ENCODE measurements at regions not wholly inside any gene's neighbourhood (a gene's known extent, or its start where the extent isn't known, plus 50 kb on each side); places are given as distances from the start of the nearest gene placed in this dataset.
A peak's percentile ranks its signal among the peaks of the same experiment; 100 is the strongest.

DNA sequence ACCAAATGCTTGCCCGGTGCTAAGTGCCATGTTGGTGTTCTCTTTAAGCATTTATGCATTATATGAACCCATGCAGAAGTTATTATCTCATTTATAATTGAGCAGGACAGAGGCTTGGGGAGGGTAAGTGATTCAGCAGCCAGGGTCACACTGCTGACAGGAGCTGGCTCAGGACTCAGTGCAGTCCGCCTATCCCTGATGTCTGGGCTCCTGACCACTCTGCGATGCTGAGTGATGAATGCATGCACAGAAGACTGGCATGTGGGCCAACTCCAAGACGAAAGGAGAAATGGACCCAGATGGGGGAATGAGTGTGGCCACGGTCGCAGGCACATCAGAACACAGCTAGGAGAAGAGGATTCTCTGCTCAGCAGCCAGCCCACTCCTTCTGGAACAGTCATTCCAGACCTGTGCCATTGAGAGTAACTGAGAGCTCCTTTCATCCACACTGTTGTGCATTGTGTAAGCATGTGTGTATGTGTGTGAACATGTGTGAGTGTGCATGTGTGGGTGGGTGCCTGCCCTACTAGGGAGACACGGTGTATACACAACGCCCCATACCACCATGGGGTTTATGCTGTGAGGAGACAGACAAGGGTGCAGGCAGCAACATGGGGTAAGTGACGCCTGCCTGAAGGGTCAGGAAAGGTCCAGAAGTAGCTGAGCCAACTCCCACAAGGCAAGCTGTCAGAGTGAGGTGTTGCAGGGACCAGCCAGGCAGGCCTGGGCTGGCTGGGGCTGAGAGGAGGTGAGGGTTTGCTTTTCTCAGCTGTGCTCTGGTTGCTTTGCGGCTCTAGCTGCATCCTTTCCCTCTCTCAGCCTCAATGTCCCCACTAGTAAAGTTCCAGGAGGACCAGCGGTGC, 97.8 kb upstream of the PMEPA1 start:
- peak overlapping the region; percentile 80 for H3K18ac ChIP-seq (ENCODE audit: low read length)
- H3K27ac ChIP-seq (ENCODE audit: low read depth, low read length): peak overlapping the region; percentile 89
- peak overlapping the region; percentile 61 for H2AK5ac ChIP-seq (ENCODE audit: low read length)
- peak overlapping the region; percentile 90 for H3K14ac ChIP-seq (ENCODE audit: low read length)
- peak overlapping the region; percentile 84 for H4K8ac ChIP-seq (ENCODE audit: low read depth, low read length)
- DNase-seq: no peak
- no peak overlapping the region for H3K4me3 ChIP-seq (ENCODE audit: low read depth, low read length)
- no peak overlapping the region for H2AFZ ChIP-seq (ENCODE audit: insufficient read depth, low read length, poor library complexity)
- no peaks in the 10 kb centered on the region for H3K36me3 ChIP-seq (ENCODE audit: control insufficient read depth in 1 of 2, insufficient read depth in 2 of 2, low read length in 2 of 2)
- no peak overlapping the region for H3K9ac ChIP-seq (ENCODE audit: low read length)
- peak overlapping the region; percentile 93 for H4K91ac ChIP-seq (ENCODE audit: low read depth, low read length)
- H3K4ac ChIP-seq (ENCODE audit: low read depth, low read length): peak overlapping the region; percentile 26
- no peak overlapping the region for H4K12ac ChIP-seq (ENCODE audit: low read depth, low read length)
- H3K4me1 ChIP-seq (ENCODE audit: control insufficient read depth in 1 of 2, insufficient read depth in 2 of 2, low read length in 2 of 2): peaks cover 53 to 54% of the 10 kb centered on the region in 2 experiments
- H2BK5ac ChIP-seq (ENCODE audit: low read depth, low read length, poor library complexity): peak overlapping the region; percentile 81
- H3K4me2 ChIP-seq (ENCODE audit: low read length): peak overlapping the region; percentile 8
- peaks cover 49% of the 10 kb centered on the region for H3K79me1 ChIP-seq (ENCODE audit: low read length)
- peaks cover 2% of the 10 kb centered on the region for H3K9me3 ChIP-seq (ENCODE audit: insufficient read depth, low read depth, low read length)
- no peaks in the 10 kb centered on the region for H3K27me3 ChIP-seq (ENCODE audit: insufficient read depth, low read length)
- H3K79me2 ChIP-seq (ENCODE audit: control insufficient read depth, insufficient read depth, low read length, poor library complexity): peaks cover 9% of the 10 kb centered on the region
- H3K23ac ChIP-seq (ENCODE audit: low read length): no peak overlapping the region
- peak overlapping the region; percentile 61 for H2BK120ac ChIP-seq (ENCODE audit: insufficient read depth, low read length, poor library complexity)
- peak overlapping the region; percentile 61 for H2BK12ac ChIP-seq (ENCODE audit: low read length)
- WGBS (ENCODE audit: extremely low coverage, insufficient coverage, insufficient read length): no CpG with 5 or more reads among the region's 11 CpGs

GRCh38 chr20:57806975-57807374, 97.2 kb upstream of the PMEPA1 start:
- peaks cover 53 to 54% of the 10 kb centered on the region in 2 experiments for H3K4me1 ChIP-seq (ENCODE audit: control insufficient read depth in 1 of 2, insufficient read depth in 2 of 2, low read length in 2 of 2)
- H2BK120ac ChIP-seq (ENCODE audit: insufficient read depth, low read length, poor library complexity): peak overlapping the region; percentile 6
- H2BK12ac ChIP-seq (ENCODE audit: low read length): peak overlapping the region; percentile 43
- no peak overlapping the region for H3K4me3 ChIP-seq (ENCODE audit: low read depth, low read length)
- H3K4ac ChIP-seq (ENCODE audit: low read depth, low read length): no peak overlapping the region
- no peak overlapping the region for H3K9ac ChIP-seq (ENCODE audit: low read length)
- no peak overlapping the region for H4K8ac ChIP-seq (ENCODE audit: low read depth, low read length)
- H3K27me3 ChIP-seq (ENCODE audit: insufficient read depth, low read length): no peaks in the 10 kb centered on the region
- peak overlapping the region; percentile 21 for H3K14ac ChIP-seq (ENCODE audit: low read length)
- peak overlapping the region; percentile 49 for H4K91ac ChIP-seq (ENCODE audit: low read depth, low read length)
- peak overlapping the region; percentile 49 for H3K18ac ChIP-seq (ENCODE audit: low read length)
- peaks cover 9% of the 10 kb centered on the region for H3K79me2 ChIP-seq (ENCODE audit: control insufficient read depth, insufficient read depth, low read length, poor library complexity)
- no peak overlapping the region for H2BK5ac ChIP-seq (ENCODE audit: low read depth, low read length, poor library complexity)
- peaks cover 2% of the 10 kb centered on the region for H3K9me3 ChIP-seq (ENCODE audit: insufficient read depth, low read depth, low read length)
- H4K12ac ChIP-seq (ENCODE audit: low read depth, low read length): no peak overlapping the region
- DNase-seq: no peak
- no peaks in the 10 kb centered on the region for H3K36me3 ChIP-seq (ENCODE audit: control insufficient read depth in 1 of 2, insufficient read depth in 2 of 2, low read length in 2 of 2)
- H3K4me2 ChIP-seq (ENCODE audit: low read length): no peak overlapping the region
- WGBS (ENCODE audit: extremely low coverage, insufficient coverage, insufficient read length): no CpG with 5 or more reads among the region's 4 CpGs
- H3K23ac ChIP-seq (ENCODE audit: low read length): no peak overlapping the region
- H3K79me1 ChIP-seq (ENCODE audit: low read length): peaks cover 49% of the 10 kb centered on the region
- peak overlapping the region; percentile 8 for H2AK5ac ChIP-seq (ENCODE audit: low read length)
- H2AFZ ChIP-seq (ENCODE audit: insufficient read depth, low read length, poor library complexity): no peak overlapping the region
- no peak overlapping the region for H3K27ac ChIP-seq (ENCODE audit: low read depth, low read length)

- Histone ChIP-seq H2BK5ac (ENCODE audit: low read depth, low read length, poor library complexity) (peak overlapping the region; percentile 4), H3K18ac (ENCODE audit: low read length) (peak overlapping the region; percentile 49), H2BK120ac (ENCODE audit: insufficient read depth, low read length, poor library complexity) (peak overlapping the region; percentile 10), H3K4me1 (ENCODE audit: control insufficient read depth in 1 of 2, insufficient read depth in 2 of 2, low read length in 2 of 2) (peaks cover 50 to 51% of the 10 kb centered on the region in 2 experiments), H4K8ac (ENCODE audit: low read depth, low read length) (no peak overlapping the region), H3K36me3 (ENCODE audit: control insufficient read depth in 1 of 2, insufficient read depth in 2 of 2, low read length in 2 of 2) (no peaks in the 10 kb centered on the region), H2BK12ac (ENCODE audit: low read length) (peak overlapping the region; percentile 43), H3K27me3 (ENCODE audit: insufficient read depth, low read length) (no peaks in the 10 kb centered on the region), H3K4me3 (ENCODE audit: low read depth, low read length) (no peak overlapping the region), H3K9me3 (ENCODE audit: insufficient read depth, low read depth, low read length) (peaks cover 2% of the 10 kb centered on the region), H3K27ac (ENCODE audit: low read depth, low read length) (no peak overlapping the region), H3K4me2 (ENCODE audit: low read length) (no peak overlapping the region), H3K79me1 (ENCODE audit: low read length) (peaks cover 47% of the 10 kb centered on the region), H2AFZ (ENCODE audit: insufficient read depth, low read length, poor library complexity) (no peak overlapping the region), H4K91ac (ENCODE audit: low read depth, low read length) (peak overlapping the region; percentile 49), H3K79me2 (ENCODE audit: control insufficient read depth, insufficient read depth, low read length, poor library complexity) (peaks cover 7% of the 10 kb centered on the region), H3K9ac (ENCODE audit: low read length) (no peak overlapping the region), H3K23ac (ENCODE audit: low read length) (no peak overlapping the region), H2AK5ac (ENCODE audit: low read length) (peak overlapping the region; percentile 50), H3K14ac (ENCODE audit: low read length) (peak overlapping the region; percentile 63), H3K4ac (ENCODE audit: low read depth, low read length) (no peak overlapping the region), H4K12ac (ENCODE audit: low read depth, low read length) (no peak overlapping the region)
- no peak for DNase-seq
- WGBS (ENCODE audit: extremely low coverage, insufficient coverage, insufficient read length): no CpG with 5 or more reads among the region's 6 CpGs
These were observed 96.7 kb upstream of the PMEPA1 start for GRCh38 chr20:57806476-57806875.

GRCh38 chr20:57805747-57806146, 95.9 kb upstream of the PMEPA1 start:
- H3K4me1 ChIP-seq (ENCODE audit: control insufficient read depth in 1 of 2, insufficient read depth in 2 of 2, low read length in 2 of 2): peaks cover 46 to 47% of the 10 kb centered on the region in 2 experiments
- peaks cover 42% of the 10 kb centered on the region for H3K79me1 ChIP-seq (ENCODE audit: low read length)
- H4K8ac ChIP-seq (ENCODE audit: low read depth, low read length): no peak overlapping the region
- H3K27ac ChIP-seq (ENCODE audit: low read depth, low read length): no peak overlapping the region
- H3K9me3 ChIP-seq (ENCODE audit: insufficient read depth, low read depth, low read length): peaks cover 2% of the 10 kb centered on the region
- peak overlapping the region; percentile 10 for H2BK120ac ChIP-seq (ENCODE audit: insufficient read depth, low read length, poor library complexity)
- peak in 1 of 2 donors; percentile 10 for DNase-seq
- H2AFZ ChIP-seq (ENCODE audit: insufficient read depth, low read length, poor library complexity): no peak overlapping the region
- no peak overlapping the region for H3K14ac ChIP-seq (ENCODE audit: low read length)
- WGBS (ENCODE audit: extremely low coverage, insufficient coverage, insufficient read length): no CpG with 5 or more reads among the region's 5 CpGs
- no peak overlapping the region for H3K4me3 ChIP-seq (ENCODE audit: low read depth, low read length)
- H4K12ac ChIP-seq (ENCODE audit: low read depth, low read length): no peak overlapping the region
- peaks cover 4% of the 10 kb centered on the region for H3K79me2 ChIP-seq (ENCODE audit: control insufficient read depth, insufficient read depth, low read length, poor library complexity)
- H3K23ac ChIP-seq (ENCODE audit: low read length): no peak overlapping the region
- H3K18ac ChIP-seq (ENCODE audit: low read length): no peak overlapping the region
- no peaks in the 10 kb centered on the region for H3K27me3 ChIP-seq (ENCODE audit: insufficient read depth, low read length)
- no peak overlapping the region for H3K9ac ChIP-seq (ENCODE audit: low read length)
- H2AK5ac ChIP-seq (ENCODE audit: low read length): no peak overlapping the region
- H3K4ac ChIP-seq (ENCODE audit: low read depth, low read length): no peak overlapping the region
- H4K91ac ChIP-seq (ENCODE audit: low read depth, low read length): peak overlapping the region; percentile 15
- H2BK12ac ChIP-seq (ENCODE audit: low read length): peak overlapping the region; percentile 61
- H2BK5ac ChIP-seq (ENCODE audit: low read depth, low read length, poor library complexity): no peak overlapping the region
- no peak overlapping the region for H3K4me2 ChIP-seq (ENCODE audit: low read length)
- H3K36me3 ChIP-seq (ENCODE audit: control insufficient read depth in 1 of 2, insufficient read depth in 2 of 2, low read length in 2 of 2): no peaks in the 10 kb centered on the region
